HG03558 (cell line): ENCODE measurements at regions not wholly inside any gene's neighbourhood (a gene's known extent, or its start where the extent isn't known, plus 50 kb on each side); places are given as distances from the start of the nearest gene placed in this dataset.

ENCODE experiments used
- ATAC-seq: cut with Tn5 transposase; IDR thresholded peaks from one replicate; pipeline ENCODE4 v1.9.1; 2021; ENCODE audit warnings: moderate number of reproducible peaks; ENCODE audit not compliant: unreplicated experiment; ENCODE audit errors: extremely low read depth

DNA sequence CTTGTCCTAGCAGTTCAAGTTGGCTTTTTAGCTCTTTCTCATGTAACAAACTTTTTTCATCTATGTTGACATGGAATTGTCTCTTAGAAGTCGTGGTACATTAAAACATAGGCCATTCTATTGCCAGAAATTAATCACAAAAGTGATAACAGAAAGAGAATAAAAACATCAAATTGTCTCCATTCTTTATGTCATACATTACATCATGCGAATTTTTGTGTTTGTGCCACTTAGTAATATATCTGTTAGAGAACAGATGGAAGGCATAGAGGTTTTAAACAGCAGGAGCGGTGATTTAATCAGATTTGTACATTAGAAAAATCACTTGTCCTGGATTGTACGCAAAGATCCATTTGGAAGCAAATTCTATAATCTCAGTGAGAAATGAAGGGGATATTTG lies 136.5 kb upstream of the CDH20 start:
- ATAC-seq: no peak

DNA sequence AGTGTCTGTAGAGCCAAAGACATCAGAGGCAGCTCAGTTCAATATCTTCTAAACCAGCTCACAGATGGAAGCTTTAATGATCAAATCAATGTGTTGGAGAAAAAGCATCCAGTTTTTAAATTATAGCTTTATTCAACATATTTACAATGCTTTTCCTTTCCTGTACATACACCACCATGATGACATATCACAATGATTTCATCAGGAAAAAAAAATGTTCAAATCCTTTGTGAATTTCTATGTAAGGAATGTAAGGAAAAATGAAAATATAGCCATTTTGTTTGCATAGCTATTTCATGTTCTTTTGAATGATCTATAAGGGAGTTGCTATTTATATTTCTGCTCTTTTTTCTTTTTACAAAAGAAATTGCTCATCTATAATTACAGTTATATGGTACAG lies 134.7 kb upstream of the CDH20 start:
- ATAC-seq: no peak

GRCh38 chr18:61199171-61199848 lies 133.9 kb upstream of the CDH20 start:
- no peak for ATAC-seq

GRCh38 chr18:61201511-61201910 lies 131.7 kb upstream of the CDH20 start:
- ATAC-seq: no peak

DNA sequence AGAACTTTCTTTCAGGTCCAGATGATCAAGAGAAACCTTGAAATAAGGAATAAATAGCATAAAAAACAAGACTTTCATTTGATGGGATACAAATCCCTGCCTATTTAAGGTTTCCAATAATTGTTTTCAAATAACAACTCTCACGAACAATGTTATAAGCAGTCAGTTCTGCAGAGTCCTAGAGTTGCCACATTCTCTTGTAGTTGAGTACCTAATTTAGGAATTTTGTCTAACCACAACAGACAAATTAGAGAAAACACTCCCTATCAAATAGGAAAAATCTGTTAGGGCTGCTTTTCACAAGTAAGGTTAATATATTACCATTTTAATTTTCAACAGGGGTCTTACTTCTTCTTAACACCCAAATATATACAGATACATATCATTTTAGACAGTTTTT lies 130.1 kb upstream of the CDH20 start:
- no peak for ATAC-seq

GRCh38 chr18:61209801-61210200 lies 123.4 kb upstream of the CDH20 start:
- no peak for ATAC-seq

- ATAC-seq: no peak
Measured at GRCh38 chr18:61216051-61216450, 117.2 kb upstream of the CDH20 start.

- no peak for ATAC-seq
Measured at GRCh38 chr18:61222206-61222605, 111.0 kb upstream of the CDH20 start.

- no peak for ATAC-seq
Measured at GRCh38 chr18:61225336-61225735, 107.9 kb upstream of the CDH20 start.

GRCh38 chr18:61236356-61237057 lies 96.7 kb upstream of the CDH20 start:
- ATAC-seq: no peak

GRCh38 chr18:61237529-61237928 lies 95.7 kb upstream of the CDH20 start:
- no peak for ATAC-seq

DNA sequence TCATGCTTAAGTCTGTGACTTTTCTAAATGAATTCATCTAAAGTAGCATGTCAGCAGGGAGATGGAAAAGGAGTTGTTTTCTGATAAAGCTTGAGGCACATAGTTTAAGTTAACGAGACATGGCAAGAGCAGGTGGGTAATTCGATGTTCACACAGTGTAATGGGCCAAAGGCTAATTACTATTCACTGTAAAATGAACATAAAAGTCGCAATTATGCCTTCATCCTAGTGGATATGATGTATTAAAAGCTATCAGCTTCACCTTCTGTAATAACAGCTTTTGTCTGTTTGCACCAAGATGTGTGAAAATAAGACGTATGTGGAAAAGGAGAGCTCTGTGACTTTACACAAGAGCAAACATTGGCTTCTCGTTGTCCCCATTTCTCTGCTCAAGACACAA lies 94.2 kb upstream of the CDH20 start:
- no peak for ATAC-seq

DNA sequence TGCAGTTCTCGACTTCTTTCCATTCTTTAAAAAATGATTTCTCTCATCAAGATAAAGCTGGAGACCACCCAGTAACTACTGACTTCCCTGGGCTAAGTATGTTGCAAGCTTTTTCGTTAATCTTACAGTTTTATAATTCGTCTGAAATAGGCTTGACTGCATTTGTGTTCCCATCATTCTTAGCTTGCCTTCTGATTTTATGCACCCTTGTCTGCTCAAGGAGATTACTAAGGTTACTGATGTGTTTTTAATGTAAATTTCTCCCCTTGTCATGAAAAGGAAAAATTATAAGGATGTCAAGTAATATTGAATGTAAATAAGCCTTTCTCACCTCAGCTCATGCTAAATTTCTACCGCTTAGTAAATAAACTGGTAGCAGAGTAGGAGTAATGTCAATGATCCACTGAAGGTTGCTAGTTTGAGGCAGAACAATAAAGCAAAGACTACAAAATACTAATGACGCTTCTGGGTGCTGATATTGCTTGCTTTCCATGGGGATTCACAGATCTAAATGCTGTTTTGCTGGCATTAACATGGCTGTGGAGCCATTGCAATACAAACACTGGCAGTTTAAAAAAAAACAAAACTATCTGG lies 91.9 kb upstream of the CDH20 start:
- ATAC-seq: no peak

GRCh38 chr18:61244632-61245031 lies 88.6 kb upstream of the CDH20 start:
- no peak for ATAC-seq

- ATAC-seq: no peak
Measured at GRCh38 chr18:61245276-61245675, 88.0 kb upstream of the CDH20 start.

GRCh38 chr18:61248589-61248988 lies 84.6 kb upstream of the CDH20 start:
- ATAC-seq: no peak

- ATAC-seq: no peak
Measured at GRCh38 chr18:61256291-61256690, 76.9 kb upstream of the CDH20 start.

DNA sequence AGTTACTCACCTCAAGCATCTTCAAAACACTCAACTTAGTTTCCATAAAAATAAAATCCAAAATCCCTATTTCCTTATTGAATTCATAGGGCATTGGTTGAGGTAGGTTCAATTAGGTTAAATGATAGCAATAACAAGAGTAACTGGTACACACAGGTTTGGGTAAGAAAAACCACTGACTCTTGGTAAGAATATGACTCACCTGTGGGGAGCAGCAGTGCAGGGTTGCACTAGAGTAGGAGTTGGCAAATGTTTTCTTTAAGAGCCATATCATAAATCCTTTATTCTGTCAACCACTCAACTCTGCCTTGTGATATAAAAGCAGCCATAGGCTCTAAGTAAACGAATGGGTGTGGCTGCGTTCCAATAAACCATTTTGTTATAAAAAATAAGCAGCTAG lies 71.4 kb upstream of the CDH20 start:
- no peak for ATAC-seq

DNA sequence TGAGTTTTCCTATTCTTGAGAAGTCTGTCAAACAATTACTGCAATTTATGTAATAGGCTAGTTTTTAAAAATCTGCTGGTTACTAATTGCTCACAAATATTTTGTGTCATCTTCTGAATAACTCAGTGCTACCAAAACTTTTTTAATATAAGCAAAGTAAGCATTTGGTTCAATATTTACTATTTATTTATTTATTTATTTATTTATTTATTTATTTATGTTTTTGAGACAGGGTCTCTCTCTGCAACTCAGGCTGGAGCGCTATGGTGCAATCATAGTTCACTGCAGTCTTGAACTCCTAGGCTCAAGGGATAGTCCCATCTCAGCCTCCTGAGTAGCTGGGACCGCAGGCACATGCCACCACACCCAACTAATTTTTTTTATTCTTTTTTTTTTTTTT lies 60.4 kb upstream of the CDH20 start:
- no peak for ATAC-seq

GRCh38 chr18:61273533-61273932 lies 59.7 kb upstream of the CDH20 start:
- no peak for ATAC-seq

- ATAC-seq: no peak
Measured at GRCh38 chr18:61274416-61274960, 58.7 kb upstream of the CDH20 start.
